ENCODE measurements at regions not wholly inside any gene's neighbourhood (a gene's known extent, or its start where the extent isn't known, plus 50 kb on each side); places are given as distances from the start of the nearest gene placed in this dataset.

GRCh38 chr5:152686931-152687330 lies 281.9 kb upstream of the NMUR2 start:
- POLR2A ChIA-PET = no interaction called here
- DNase-seq (ENCODE audit: low read depth, low spot score) = no peak

GRCh38 chr5:152688561-152689249 lies 283.6 kb upstream of the NMUR2 start:
- no peak for TF ChIP-seq CTCF (IDR thresholded peaks at IDR 0.05; ENCODE audit: low read depth, low read length)
- Histone ChIP-seq H3K27me3 (ENCODE audit: control insufficient read depth, insufficient read depth, low read length) (no peaks in the 10 kb centered on the region), H3K27ac (ENCODE audit: low read depth, low read length) (no peak overlapping the region), H3K4me3 (ENCODE audit: low read depth, low read length) (no peak overlapping the region), H3K9me3 (ENCODE audit: control insufficient read depth, insufficient read depth, low read length) (no peaks in the 10 kb centered on the region)
- ChIA-PET POLR2A (no interaction called here), CTCF (no interaction called here)
- no peak for DNase-seq (ENCODE audit: low read depth, low spot score)

More at GRCh38 chr5:152686931-152687330, 281.9 kb upstream of the NMUR2 start:
- no peaks in the 10 kb centered on the region for H3K27me3 ChIP-seq (ENCODE audit: control insufficient read depth, insufficient read depth, low read length)
- no peak overlapping the region for H3K27ac ChIP-seq (ENCODE audit: low read depth, low read length)
- TF ChIP-seq CTCF (IDR thresholded peaks at IDR 0.05; ENCODE audit: low read depth, low read length) = no peak
- no peaks in the 10 kb centered on the region for H3K9me3 ChIP-seq (ENCODE audit: control insufficient read depth, insufficient read depth, low read length)
- CTCF ChIA-PET = no interaction called here
- no peak overlapping the region for H3K4me3 ChIP-seq (ENCODE audit: low read depth, low read length)

GRCh38 chr5:152689250-152689711 lies 284.2 kb upstream of the NMUR2 start:
- Histone ChIP-seq H3K9me3 (ENCODE audit: control insufficient read depth, insufficient read depth, low read length) (no peaks in the 10 kb centered on the region), H3K27ac (ENCODE audit: low read depth, low read length) (no peak overlapping the region), H3K27me3 (ENCODE audit: control insufficient read depth, insufficient read depth, low read length) (no peaks in the 10 kb centered on the region), H3K4me3 (ENCODE audit: low read depth, low read length) (no peak overlapping the region)
- no peak for TF ChIP-seq CTCF (IDR thresholded peaks at IDR 0.05; ENCODE audit: low read depth, low read length)
- no peak for DNase-seq (ENCODE audit: low read depth, low spot score)
- ChIA-PET CTCF (no interaction called here), POLR2A (no interaction called here)

- H3K9me3 ChIP-seq (ENCODE audit: control insufficient read depth, insufficient read depth, low read length) = no peaks in the 10 kb centered on the region
- H3K27ac ChIP-seq (ENCODE audit: low read depth, low read length) = no peak overlapping the region
- H3K27me3 ChIP-seq (ENCODE audit: control insufficient read depth, insufficient read depth, low read length) = no peaks in the 10 kb centered on the region
- ChIA-PET CTCF (no interaction called here), POLR2A (no interaction called here)
- no peak overlapping the region for H3K4me3 ChIP-seq (ENCODE audit: low read depth, low read length)
- no peak for TF ChIP-seq CTCF (IDR thresholded peaks at IDR 0.05; ENCODE audit: low read depth, low read length)
- no peak for DNase-seq (ENCODE audit: low read depth, low spot score)
These were observed 289.2 kb upstream of the NMUR2 start for GRCh38 chr5:152694231-152694630.

- DNase-seq (ENCODE audit: low read depth, low spot score) = no peak
- Histone ChIP-seq H3K27ac (ENCODE audit: low read depth, low read length) (no peak overlapping the region), H3K9me3 (ENCODE audit: control insufficient read depth, insufficient read depth, low read length) (no peaks in the 10 kb centered on the region), H3K27me3 (ENCODE audit: control insufficient read depth, insufficient read depth, low read length) (no peaks in the 10 kb centered on the region), H3K4me3 (ENCODE audit: low read depth, low read length) (no peak overlapping the region)
- POLR2A ChIA-PET = no interaction called here
- CTCF ChIA-PET = no interaction called here
- TF ChIP-seq CTCF (IDR thresholded peaks at IDR 0.05; ENCODE audit: low read depth, low read length) = no peak
These were observed 296.3 kb upstream of the NMUR2 start for GRCh38 chr5:152701305-152701949.
